ENCODE measurements at regions not wholly inside any gene's neighbourhood (a gene's known extent, or its start where the extent isn't known, plus 50 kb on each side); places are given as distances from the start of the nearest gene placed in this dataset.

DNA sequence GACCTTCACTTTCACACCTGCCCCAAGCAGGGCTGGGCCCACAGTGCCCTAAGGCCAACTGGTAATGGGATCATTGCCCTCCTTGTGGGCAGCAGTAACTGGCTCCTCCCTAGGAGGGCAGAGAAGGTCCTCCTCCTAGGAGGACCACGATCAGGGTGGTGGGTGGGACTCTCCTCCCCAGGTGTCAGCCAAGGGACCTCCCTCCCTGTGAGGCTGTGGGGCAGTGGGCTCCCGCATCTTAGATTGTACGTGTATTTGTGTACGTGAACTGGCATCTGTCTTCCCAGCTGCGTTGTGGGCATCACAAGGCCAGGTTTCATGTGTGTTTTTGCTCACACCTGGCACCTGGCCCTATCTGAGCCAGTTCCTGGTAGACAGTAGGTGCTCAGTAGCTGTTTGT lies 111.8 kb downstream of the SOX1 start:
- Histone ChIP-seq H3K4me1 (ENCODE audit: low read depth) (no peaks in the 10 kb centered on the region), H3K9me3 (no peaks in the 10 kb centered on the region), H3K36me3 (ENCODE audit: low read depth) (no peaks in the 10 kb centered on the region), H3K4me3 (no peak overlapping the region)
- no peak for TF ChIP-seq CTCF (IDR thresholded peaks at IDR 0.05)
- intact Hi-C loops (cut with DNase I, micrococcal nuclease): no loop called here
- ATAC-seq (no peak), DNase-seq (no peak)

GRCh38 chr13:112179421-112179820 lies 112.5 kb downstream of the SOX1 start:
- no peak for TF ChIP-seq CTCF (IDR thresholded peaks at IDR 0.05)

GRCh38 chr13:112179995-112180394 lies 113.0 kb downstream of the SOX1 start:
- ATAC-seq (no peak), DNase-seq (no peak)
- H3K36me3 ChIP-seq (ENCODE audit: low read depth): no peaks in the 10 kb centered on the region
- no peak for TF ChIP-seq CTCF (IDR thresholded peaks at IDR 0.05)
- no peaks in the 10 kb centered on the region for H3K4me1 ChIP-seq (ENCODE audit: low read depth)
- H3K4me3 ChIP-seq: no peak overlapping the region
- H3K9me3 ChIP-seq: no peaks in the 10 kb centered on the region
- intact Hi-C loops (cut with DNase I, micrococcal nuclease): no loop called here

More at GRCh38 chr13:112179421-112179820, 112.5 kb downstream of the SOX1 start:
- no peak for ATAC-seq
- Histone ChIP-seq H3K4me1 (ENCODE audit: low read depth) (no peaks in the 10 kb centered on the region), H3K36me3 (ENCODE audit: low read depth) (no peaks in the 10 kb centered on the region), H3K9me3 (no peaks in the 10 kb centered on the region), H3K4me3 (no peak overlapping the region)
- intact Hi-C loops (cut with DNase I, micrococcal nuclease): no loop called here
- no peak for DNase-seq

DNA sequence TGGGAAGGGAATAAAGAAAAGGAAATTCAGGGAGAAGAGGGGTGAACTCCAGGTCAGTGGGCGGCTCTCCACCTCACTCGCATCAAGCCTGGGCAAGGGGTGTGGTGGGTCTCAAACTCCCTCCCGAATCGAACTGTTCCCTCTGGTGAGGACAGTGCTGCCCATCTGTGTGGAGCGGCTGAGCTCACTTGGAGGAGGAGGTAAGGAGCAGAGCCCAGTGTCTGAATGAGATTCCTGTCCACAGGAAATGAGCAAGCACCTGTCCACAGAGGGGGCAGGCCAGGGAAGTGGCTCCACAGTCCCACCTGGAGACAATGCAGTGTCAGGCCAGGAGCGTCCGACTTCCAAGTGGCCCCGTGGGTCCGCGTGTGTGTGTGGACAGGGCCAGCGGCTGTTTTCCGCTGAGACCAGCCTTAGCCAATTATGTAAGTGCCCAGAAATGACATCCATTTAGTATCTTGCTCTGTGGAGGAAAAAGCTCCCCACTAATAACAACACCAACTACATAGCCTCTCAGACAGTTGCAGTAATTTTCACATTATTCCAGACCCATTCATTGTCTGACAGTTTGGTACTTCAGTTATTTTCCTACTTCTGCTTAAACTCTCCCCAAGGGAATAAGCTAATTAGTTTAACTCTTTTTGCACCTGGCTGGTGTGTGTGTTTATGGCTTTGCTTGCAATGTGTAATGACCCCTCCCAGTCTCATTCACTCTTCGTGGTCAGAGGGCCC lies 114.6 kb downstream of the SOX1 start:
- DNase-seq (no peak), ATAC-seq (no peak)
- intact Hi-C loops (cut with DNase I, micrococcal nuclease): no loop called here

DNA sequence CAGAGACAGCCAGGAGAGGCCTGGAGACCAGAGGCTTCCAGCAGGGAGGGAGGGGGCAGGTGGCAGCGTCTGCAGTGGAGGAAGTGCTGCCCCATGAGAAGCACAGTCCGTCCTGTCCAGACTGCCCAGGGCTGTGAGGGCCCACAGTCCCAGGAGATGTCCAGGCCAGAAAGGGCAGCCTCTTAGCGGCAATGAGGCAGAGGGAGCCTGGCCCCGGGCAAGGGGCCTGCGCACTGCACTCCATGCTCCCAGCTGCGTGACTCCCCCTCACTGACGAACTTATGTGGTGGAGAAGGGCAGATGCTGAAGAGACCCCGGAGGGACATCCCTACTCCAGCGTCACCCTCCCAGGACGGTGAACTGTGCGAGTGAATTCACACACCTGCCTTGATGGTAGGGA lies 115.3 kb downstream of the SOX1 start:
- intact Hi-C loops (cut with DNase I, micrococcal nuclease): no loop called here
- Histone ChIP-seq H3K4me3 (no peak overlapping the region), H3K36me3 (ENCODE audit: low read depth) (no peaks in the 10 kb centered on the region), H3K4me1 (ENCODE audit: low read depth) (no peaks in the 10 kb centered on the region), H3K9me3 (no peaks in the 10 kb centered on the region)
- TF ChIP-seq CTCF (IDR thresholded peaks at IDR 0.05): no peak
- ATAC-seq (no peak), DNase-seq (no peak)

More for the DNA sequence above, 114.6 kb downstream of the SOX1 start:
- Histone ChIP-seq H3K4me1 (ENCODE audit: low read depth) (no peaks in the 10 kb centered on the region), H3K36me3 (ENCODE audit: low read depth) (no peaks in the 10 kb centered on the region), H3K9me3 (no peaks in the 10 kb centered on the region), H3K4me3 (no peak overlapping the region)
- TF ChIP-seq CTCF (IDR thresholded peaks at IDR 0.05): no peak
